ENCODE measurements at regions not wholly inside any gene's neighbourhood (a gene's known extent, or its start where the extent isn't known, plus 50 kb on each side); places are given as distances from the start of the nearest gene placed in this dataset.

DNA sequence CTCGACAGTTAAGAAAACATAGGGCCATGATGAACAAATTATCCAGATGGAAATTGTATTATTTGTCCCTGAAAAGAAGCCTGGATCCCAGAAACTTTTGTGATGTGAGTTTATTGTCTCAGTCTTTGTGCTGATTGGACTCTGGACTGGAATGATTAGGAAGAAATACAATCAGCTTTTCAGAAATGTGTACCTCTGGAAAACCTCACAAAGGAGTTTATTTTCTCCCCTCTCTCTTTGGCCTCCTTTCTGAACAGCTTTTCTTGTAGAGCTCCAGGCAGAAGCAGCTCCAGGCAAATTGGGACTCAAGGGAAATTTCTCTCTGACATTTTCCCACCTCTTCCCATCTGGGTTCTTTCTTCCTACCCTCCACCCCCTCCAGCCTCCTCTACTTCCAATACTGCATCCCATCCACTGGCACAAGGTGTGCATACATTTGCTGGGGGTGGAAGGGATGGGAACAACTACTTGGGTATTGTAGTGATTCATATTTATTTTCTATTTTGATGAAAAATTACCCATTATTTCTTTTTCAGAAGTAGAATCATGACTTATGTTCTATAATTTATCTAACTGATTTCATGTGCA lies 119.7 kb downstream of the CD47 start:
- Histone ChIP-seq H3K27me3 (replicated peaks in 1 of 4; ENCODE audit: control insufficient read depth in 3 of 4, extremely low read depth in 1 of 4, insufficient read depth in 3 of 4, low read length in 3 of 4) (no peaks in the 10 kb centered on the region), H2BK12ac (ENCODE audit: low read depth, low read length) (no peak overlapping the region), H3K23ac (ENCODE audit: insufficient read length) (no peak overlapping the region), H2AK5ac (ENCODE audit: low read depth, low read length) (no peak overlapping the region), H4K5ac (ENCODE audit: insufficient read length, low read depth, low read length) (no peak overlapping the region), H3K4me2 (ENCODE audit: insufficient read depth in 1 of 2, low read depth in 2 of 2, low read length in 2 of 2) (no peak overlapping the region), H3K9me3 (ENCODE audit: insufficient read depth in 2 of 2, low read depth in 1 of 2, low read length in 1 of 2) (no peaks in the 10 kb centered on the region), H3K23me2 (ENCODE audit: low read depth, low read length) (no peaks in the 10 kb centered on the region), H3K18ac (ENCODE audit: extremely low read depth, low read length) (no peak overlapping the region), H3K79me2 (ENCODE audit: control insufficient read depth in 1 of 2, insufficient read depth in 2 of 2, low read length in 2 of 2) (no peaks in the 10 kb centered on the region), H3K9ac (replicated peaks in 1 of 4; ENCODE audit: extremely low read depth in 1 of 4, low read depth in 3 of 4, low read length in 3 of 4) (no peak overlapping the region), H3K27ac (ENCODE audit: low read depth, low read length) (no peak overlapping the region), H3K4me1 (replicated peaks in 1 of 4; ENCODE audit: control insufficient read depth in 3 of 4, insufficient read depth in 4 of 4, low read length in 3 of 4) (no peaks in the 10 kb centered on the region), H4K8ac (ENCODE audit: extremely low read depth, insufficient read depth, low read length) (no peak overlapping the region), H3K14ac (ENCODE audit: insufficient read length) (no peak overlapping the region), H3K4ac (replicated peaks; ENCODE audit: insufficient read length, low read depth, low read length) (no peak overlapping the region), H2BK20ac (ENCODE audit: low read length) (no peak overlapping the region), H3K36me3 (ENCODE audit: control insufficient read depth in 2 of 4, insufficient read depth in 4 of 4, low read length in 3 of 4) (no peaks in the 10 kb centered on the region), H2BK15ac (ENCODE audit: low read length) (no peak overlapping the region), H3K4me3 (ENCODE audit: extremely low read depth in 1 of 4, insufficient read depth in 2 of 4, low read depth in 3 of 4, low read length in 4 of 4) (no peak overlapping the region), H2BK5ac (ENCODE audit: low read depth, low read length) (no peak overlapping the region), H2AFZ (ENCODE audit: low read length) (no peak overlapping the region), H4K91ac (replicated peaks; ENCODE audit: insufficient read length, low read length) (no peak overlapping the region), H3K79me1 (ENCODE audit: low read depth, low read length) (no peaks in the 10 kb centered on the region), H3K56ac (replicated peaks; ENCODE audit: insufficient read length, low read depth, low read length) (no peak overlapping the region), H2BK120ac (replicated peaks; ENCODE audit: low read depth, low read length) (no peak overlapping the region), H4K20me1 (replicated peaks in 1 of 2; ENCODE audit: control insufficient read depth in 1 of 2, insufficient read depth in 2 of 2, low read length in 2 of 2) (no peaks in the 10 kb centered on the region)
- DNase-seq (ENCODE audit: low read depth in 1 of 2, low spot score in 2 of 2) (no peak), FAIRE-seq (no peak)
- no peak for TF ChIP-seq SP2 (IDR thresholded peaks at IDR 0.05; ENCODE audit: low read length)
- no peak for TF ChIP-seq RXRA (IDR thresholded peaks at IDR 0.05; ENCODE audit: insufficient read depth, low read depth, low read length)
- no peak for TF ChIP-seq KDM4A (IDR thresholded peaks at IDR 0.05; ENCODE audit: low read depth, low read length, severe bottlenecking)
- no peak for TF ChIP-seq CEBPB (IDR thresholded peaks at IDR 0.05; ENCODE audit: low read depth, low read length)
- no peak for TF ChIP-seq ZNF274 (IDR thresholded peaks at IDR 0.05; ENCODE audit: borderline replicate concordance, extremely low read depth, low read length)
- TF ChIP-seq, protein P1, sequence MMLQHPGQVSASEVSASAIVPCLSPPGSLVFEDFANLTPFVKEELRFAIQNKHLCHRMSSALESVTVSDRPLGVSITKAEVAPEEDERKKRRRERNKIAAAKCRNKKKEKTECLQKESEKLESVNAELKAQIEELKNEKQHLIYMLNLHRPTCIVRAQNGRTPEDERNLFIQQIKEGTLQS (IDR thresholded peaks at IDR 0.05; ENCODE audit: insufficient read depth, low read depth, low read length): no peak
- TF ChIP-seq YY1 (IDR thresholded peaks at IDR 0.05; ENCODE audit: low read depth, low read length): no peak
- no peak for TF ChIP-seq CHD1 (IDR thresholded peaks at IDR 0.05; ENCODE audit: low read depth, low read length)
- TF ChIP-seq GABPA (IDR thresholded peaks at IDR 0.05; ENCODE audit: borderline replicate concordance, insufficient read depth, low read length): no peak
- TF ChIP-seq MAFK (IDR thresholded peaks at IDR 0.05; ENCODE audit: low read depth, low read length): no peak
- no peak for TF ChIP-seq CREB1 (IDR thresholded peaks at IDR 0.05)
- no peak for TF ChIP-seq POU5F1 (IDR thresholded peaks at IDR 0.05; ENCODE audit: low read depth, low read length)
- 92% methylated on average over 1 of the region's 1 CpG; no CpG with 5 or more reads in 1 of the 2 experiments for WGBS, 2 experiments (ENCODE audit: extremely low coverage in 1 of 2, insufficient coverage in 1 of 2, insufficient read length in 1 of 2, insufficient replicate concordance in 2 of 2, low coverage in 1 of 2, low lambda C conversion rate in 2 of 2, missing lambda C conversion rate in 1 of 2)
- POLR2A ChIA-PET (ENCODE audit: partially characterized antibody): no interaction called here
- CTCF ChIA-PET (ENCODE audit: partially characterized antibody): interaction anchor here (0.6 to 1.9 kb wide), 2 partner anchors 17 to 35 kb away, joined by 4 read pairs; no protein-coding TSS in a partner anchor
